ENCODE measurements at regions not wholly inside any gene's neighbourhood (a gene's known extent, or its start where the extent isn't known, plus 50 kb on each side); places are given as distances from the start of the nearest gene placed in this dataset.

GRCh38 chr12:127249428-127249827 lies 1017.5 kb upstream of the TMEM132C start:
- DNase-seq, result no peak
- Histone ChIP-seq H3K9ac (ENCODE audit: low read length in 3 of 3) (no peak overlapping the region), H3K36me3 (ENCODE audit: control insufficient read depth in 2 of 3, insufficient read depth in 3 of 3, low read length in 3 of 3) (no peaks in the 10 kb centered on the region), H3K27me3 (ENCODE audit: control insufficient read depth, insufficient read depth, low read length) (no peaks in the 10 kb centered on the region), H3K4me1 (ENCODE audit: control insufficient read depth in 2 of 3, insufficient read depth in 2 of 3, low read depth in 1 of 3, low read length in 3 of 3) (peaks cover 0 to 5% (median 0%) of the 10 kb centered on the region in 3 donors), H3K4me3 (ENCODE audit: low read length in 3 of 3) (no peak overlapping the region), H3K27ac (ENCODE audit: low read depth in 2 of 2, low read length in 2 of 2) (no peak overlapping the region), H3K9me3 (ENCODE audit: control insufficient read depth in 2 of 3, insufficient read depth in 1 of 3, low read length in 3 of 3) (no peaks in the 10 kb centered on the region)
- no peak for TF ChIP-seq CTCF (IDR thresholded peaks at IDR 0.05; ENCODE audit: borderline replicate concordance, extremely low read depth, insufficient read depth)
- intact Hi-C loops (cut with DNase I), result no loop called here
- no peak for FAIRE-seq

- TF ChIP-seq CTCF (IDR thresholded peaks at IDR 0.05; ENCODE audit: borderline replicate concordance, extremely low read depth, insufficient read depth), result no peak
- intact Hi-C loops (cut with DNase I), result no loop called here
- no peak overlapping the region for H3K27ac ChIP-seq (ENCODE audit: low read depth in 2 of 2, low read length in 2 of 2)
- no peaks in the 10 kb centered on the region for H3K27me3 ChIP-seq (ENCODE audit: control insufficient read depth, insufficient read depth, low read length)
- no peak for FAIRE-seq
- no peaks in the 10 kb centered on the region for H3K9me3 ChIP-seq (ENCODE audit: control insufficient read depth in 2 of 3, insufficient read depth in 1 of 3, low read length in 3 of 3)
- H3K9ac ChIP-seq (ENCODE audit: low read length in 3 of 3), result no peak overlapping the region
- H3K4me3 ChIP-seq (ENCODE audit: low read length in 3 of 3), result no peak overlapping the region
- no peaks in the 10 kb centered on the region for H3K36me3 ChIP-seq (ENCODE audit: control insufficient read depth in 2 of 3, insufficient read depth in 3 of 3, low read length in 3 of 3)
- DNase-seq, result no peak
- peaks cover 0 to 5% (median 0%) of the 10 kb centered on the region in 3 donors for H3K4me1 ChIP-seq (ENCODE audit: control insufficient read depth in 2 of 3, insufficient read depth in 2 of 3, low read depth in 1 of 3, low read length in 3 of 3)
Measured at GRCh38 chr12:127253797-127254327, 1013.1 kb upstream of the TMEM132C start.

GRCh38 chr12:127254420-127254955 lies 1012.5 kb upstream of the TMEM132C start:
- no peak for TF ChIP-seq CTCF (IDR thresholded peaks at IDR 0.05; ENCODE audit: borderline replicate concordance, extremely low read depth, insufficient read depth)
- H3K4me3 ChIP-seq (ENCODE audit: low read length in 3 of 3), result no peak overlapping the region
- H3K4me1 ChIP-seq (ENCODE audit: control insufficient read depth in 2 of 3, insufficient read depth in 2 of 3, low read depth in 1 of 3, low read length in 3 of 3), result peaks cover 0 to 5% (median 0%) of the 10 kb centered on the region in 3 donors
- no peaks in the 10 kb centered on the region for H3K9me3 ChIP-seq (ENCODE audit: control insufficient read depth in 2 of 3, insufficient read depth in 1 of 3, low read length in 3 of 3)
- H3K27ac ChIP-seq (ENCODE audit: low read depth in 2 of 2, low read length in 2 of 2), result no peak overlapping the region
- no peaks in the 10 kb centered on the region for H3K27me3 ChIP-seq (ENCODE audit: control insufficient read depth, insufficient read depth, low read length)
- no peaks in the 10 kb centered on the region for H3K36me3 ChIP-seq (ENCODE audit: control insufficient read depth in 2 of 3, insufficient read depth in 3 of 3, low read length in 3 of 3)
- FAIRE-seq (no peak), DNase-seq (no peak)
- no peak overlapping the region for H3K9ac ChIP-seq (ENCODE audit: low read length in 3 of 3)
- intact Hi-C loops (cut with DNase I), result no loop called here
